ENCODE measurements at regions not wholly inside any gene's neighbourhood (a gene's known extent, or its start where the extent isn't known, plus 50 kb on each side); places are given as distances from the start of the nearest gene placed in this dataset.
"Not testable (repeated sequence)": the region's sequence is repeated elsewhere in the genome, so short reads cannot be mapped to it uniquely, and the experiment has no call there.

DNA sequence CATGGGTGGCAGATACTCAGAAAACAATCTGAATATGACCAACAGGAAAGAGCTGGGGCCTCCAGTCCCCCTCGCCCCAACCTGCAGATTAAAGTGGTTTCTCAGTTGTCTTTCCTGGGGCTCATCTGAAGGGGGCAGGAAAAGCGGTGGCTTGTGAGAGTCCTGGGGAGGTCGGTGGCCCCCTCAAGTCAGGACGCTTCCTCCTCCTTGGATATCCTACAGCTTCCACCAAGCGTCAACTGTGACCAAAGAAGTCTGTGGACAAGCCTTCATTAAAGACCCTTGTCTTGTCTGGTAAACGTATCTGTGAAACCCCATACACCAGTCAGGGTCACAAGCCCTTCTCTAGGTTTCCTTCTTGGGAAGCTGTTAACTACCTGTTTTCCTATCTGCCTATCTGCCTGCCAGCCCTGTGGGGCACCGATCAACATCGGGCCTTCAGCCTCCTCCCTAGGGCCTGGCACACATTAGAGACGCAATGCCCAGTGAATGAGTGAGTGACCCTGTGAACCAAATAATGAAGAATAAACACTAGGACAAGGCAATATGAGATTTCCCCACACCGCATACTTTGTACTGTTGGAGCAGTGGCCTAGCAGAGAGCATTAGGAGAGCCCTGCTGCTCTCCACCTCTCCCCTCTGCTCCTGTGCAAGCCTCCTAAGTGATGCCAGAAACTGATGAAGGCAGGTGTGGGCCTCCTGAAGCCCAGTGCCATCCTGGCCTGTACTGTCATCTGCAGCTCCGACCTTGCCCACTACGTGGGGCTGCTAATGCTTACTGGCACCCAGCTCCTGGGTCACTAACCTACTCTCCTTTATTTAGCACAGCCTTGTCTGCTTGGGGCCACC, 1317.8 kb downstream of the UQCRFS1 start:
- no peak for DNase-seq

DNA sequence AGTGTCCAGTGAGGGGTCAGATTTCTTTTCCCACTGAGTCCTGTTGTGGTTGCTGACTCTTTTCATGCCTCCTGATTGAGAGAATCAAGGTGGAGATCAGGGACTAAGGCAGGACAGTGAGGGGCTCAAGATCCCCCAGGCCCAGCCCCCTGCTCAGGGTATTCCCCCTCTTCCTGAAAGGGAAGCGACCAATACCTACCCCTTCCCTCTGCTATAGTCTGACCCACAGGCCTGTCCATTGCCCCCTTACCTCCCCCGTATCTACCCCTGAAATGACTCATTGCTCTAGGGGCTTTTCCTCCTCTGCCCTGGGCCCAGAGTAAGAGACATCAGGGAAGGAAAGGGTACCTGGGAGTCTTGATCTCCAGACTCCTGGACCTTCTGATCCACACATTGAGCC, 1320.5 kb downstream of the UQCRFS1 start:
- DNase-seq: no peak

DNA sequence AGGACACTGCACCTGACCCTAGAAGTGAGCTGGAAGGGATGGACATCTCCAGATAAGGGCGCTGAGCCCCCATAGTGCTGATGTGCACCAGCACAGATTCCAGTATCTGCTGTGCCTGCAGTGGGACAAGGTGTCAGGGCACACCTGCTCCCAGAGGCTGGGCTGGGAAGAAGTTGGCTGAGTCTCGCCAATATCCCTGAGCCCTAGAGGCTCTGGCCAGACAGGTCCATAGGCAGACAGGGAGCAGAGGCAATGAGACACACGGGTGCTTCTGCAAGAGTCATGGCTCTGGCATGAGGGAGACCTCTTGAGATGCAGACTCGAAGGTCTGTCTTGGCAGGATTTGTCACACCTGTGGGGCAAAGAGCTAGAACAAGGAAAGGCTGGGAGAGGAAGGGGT, 1321.5 kb downstream of the UQCRFS1 start:
- no peak for DNase-seq

DNA sequence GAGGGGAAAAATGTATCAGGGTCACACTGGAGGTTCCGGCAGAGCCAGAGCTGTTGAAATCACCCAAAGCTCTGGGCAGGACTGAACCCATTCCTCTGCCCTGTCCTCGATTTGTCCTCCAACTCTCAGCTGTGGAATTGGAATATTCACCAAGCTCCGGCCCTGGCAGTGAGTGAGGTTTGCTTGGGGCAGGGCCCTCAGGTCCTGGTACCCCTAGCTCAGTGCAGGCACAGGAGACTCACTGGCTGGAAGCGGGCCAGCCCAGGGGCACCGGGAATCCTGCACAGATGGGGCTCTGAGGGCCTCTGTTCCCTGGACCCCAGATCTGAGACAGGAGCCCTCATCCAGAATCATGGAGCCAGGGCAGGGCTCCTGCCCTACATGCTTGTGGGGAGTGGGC, 1322.3 kb downstream of the UQCRFS1 start:
- no peak for DNase-seq

- DNase-seq: no peak
Measured at GRCh38 chr19:27890206-27890605, 1322.7 kb downstream of the UQCRFS1 start.

- DNase-seq: no peak
Measured at GRCh38 chr19:27889156-27889555, 1323.8 kb downstream of the UQCRFS1 start.

GRCh38 chr19:27887946-27888345, 1325.0 kb downstream of the UQCRFS1 start:
- no peak for DNase-seq

GRCh38 chr19:27885359-27885758, 1327.6 kb downstream of the UQCRFS1 start:
- DNase-seq: no peak

DNA sequence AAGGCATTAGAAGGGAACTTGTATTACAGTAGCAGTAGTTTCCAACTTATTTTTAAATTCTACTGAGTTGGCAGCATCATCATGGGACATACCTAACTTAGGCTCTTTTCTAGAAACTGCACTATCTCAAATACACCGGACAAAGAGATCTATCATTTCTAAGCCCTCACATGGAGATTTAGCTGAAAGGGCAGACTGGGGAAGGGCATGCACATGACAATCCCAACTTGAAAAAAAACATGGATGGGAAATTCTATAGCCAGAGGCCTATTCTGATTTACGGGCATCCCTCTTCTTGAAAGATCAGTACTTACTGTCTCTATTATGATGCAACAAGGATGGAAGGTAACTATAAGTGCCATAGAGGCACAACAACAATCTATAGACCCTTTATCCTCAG, 1328.6 kb downstream of the UQCRFS1 start:
- no peak for DNase-seq

GRCh38 chr19:27881213-27881612, 1331.7 kb downstream of the UQCRFS1 start:
- DNase-seq: no peak

DNA sequence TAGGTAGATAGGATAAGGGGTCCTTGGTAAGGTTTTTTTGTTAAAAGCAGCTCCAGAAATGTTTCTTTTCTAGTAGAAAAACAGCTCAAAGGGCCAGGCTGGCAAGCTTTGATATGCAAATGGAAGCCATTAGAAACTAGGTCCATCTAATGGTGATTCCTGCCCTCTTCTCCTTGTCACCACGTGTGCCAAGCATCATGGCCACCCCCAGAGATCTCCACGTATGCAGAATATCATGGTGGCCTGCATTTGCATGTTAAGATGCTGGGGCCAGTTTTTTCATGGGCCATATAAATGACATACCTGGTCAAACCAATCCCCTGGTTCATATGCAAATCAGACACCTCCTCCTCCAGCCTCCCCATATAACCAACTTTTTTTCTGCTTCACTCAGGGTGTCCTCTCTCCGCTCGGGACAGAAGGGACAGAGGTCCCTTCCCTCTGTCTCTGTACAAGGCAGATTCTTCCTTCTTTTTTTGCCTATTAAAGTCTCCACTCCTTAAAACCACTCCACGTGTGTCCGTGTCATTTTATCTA, 1335.9 kb downstream of the UQCRFS1 start:
- DNase-seq: no peak

DNA sequence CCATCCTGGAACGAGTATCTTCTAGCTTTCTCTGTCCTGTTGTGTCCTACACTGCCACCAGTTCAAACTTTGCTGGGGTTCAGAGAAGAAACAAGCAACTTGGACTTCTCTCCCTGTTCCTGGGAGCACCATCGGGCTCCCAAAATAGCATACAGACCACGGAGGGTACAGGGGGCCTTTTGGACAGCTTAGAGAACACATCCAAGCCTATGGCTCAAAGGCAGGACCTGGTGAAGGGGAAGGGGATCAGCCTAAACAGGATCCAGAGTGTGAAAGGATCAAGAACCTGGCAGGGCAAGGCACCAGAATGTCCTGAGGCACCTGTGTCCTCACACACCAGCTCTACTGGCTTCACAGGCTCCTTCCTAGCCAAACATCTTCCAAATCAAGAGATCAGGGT, 1336.5 kb downstream of the UQCRFS1 start:
- DNase-seq: no peak

DNA sequence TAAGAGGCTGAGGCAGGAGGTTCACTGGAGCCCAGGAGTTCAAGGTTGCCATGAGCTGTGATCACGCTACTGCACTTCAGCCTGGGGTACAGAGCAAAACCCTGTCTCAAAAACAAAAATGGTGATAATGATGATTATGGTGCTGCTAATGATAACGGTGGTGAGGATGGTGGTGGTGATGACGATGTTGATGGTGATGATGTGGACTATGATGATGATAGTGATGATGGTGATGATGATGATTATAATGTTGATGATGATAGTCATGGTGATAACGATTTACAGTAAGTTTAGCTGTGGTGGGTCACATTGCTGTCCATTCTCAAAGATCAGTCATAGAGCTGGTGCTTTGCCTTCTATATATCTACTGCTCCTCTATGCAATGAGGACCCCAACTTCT, 1340.6 kb downstream of the UQCRFS1 start:
- DNase-seq: no peak

- no peak for DNase-seq
Measured at GRCh38 chr19:27870293-27870692, 1342.7 kb downstream of the UQCRFS1 start.

GRCh38 chr19:27868007-27868406, 1344.9 kb downstream of the UQCRFS1 start:
- DNase-seq: no peak

DNA sequence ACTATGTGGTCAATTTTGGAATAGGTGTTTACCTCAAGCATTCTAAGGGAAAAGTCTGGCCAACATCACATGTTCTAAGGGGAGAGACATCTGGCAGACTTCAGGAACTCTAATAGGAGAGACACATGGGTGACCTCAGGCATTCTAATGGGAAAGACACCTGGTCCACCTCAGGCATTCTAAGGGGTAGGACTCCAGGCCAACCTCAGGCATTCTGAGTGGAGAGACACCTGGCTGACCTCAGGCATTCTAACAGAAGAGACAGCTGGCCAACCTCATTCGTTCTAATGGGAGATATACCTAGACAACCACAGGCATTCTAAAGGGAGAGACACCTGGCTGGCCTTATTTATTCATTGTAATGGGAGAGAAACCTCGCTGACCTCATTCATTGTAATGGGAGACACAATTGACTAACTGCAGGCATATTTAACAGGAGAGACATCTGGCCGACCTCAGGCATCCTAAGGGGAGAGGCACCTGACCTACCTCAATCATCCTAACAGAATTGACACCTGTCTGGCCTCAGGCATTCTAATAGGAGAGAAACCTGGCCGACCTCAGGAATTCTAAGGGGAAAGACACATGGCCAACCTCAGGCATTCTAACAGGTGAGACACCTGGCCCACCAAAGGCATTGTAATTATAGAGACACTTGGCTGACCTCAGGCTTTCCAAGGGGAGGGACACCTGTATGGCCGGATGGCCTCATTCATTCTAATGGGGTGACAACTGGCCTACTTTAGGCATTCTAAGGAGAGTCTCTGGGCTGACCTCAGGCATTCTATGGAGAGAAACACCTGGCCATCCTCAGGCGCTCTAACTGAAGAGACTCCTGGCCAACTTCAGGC, 1346.8 kb downstream of the UQCRFS1 start:
- no peak for DNase-seq

DNA sequence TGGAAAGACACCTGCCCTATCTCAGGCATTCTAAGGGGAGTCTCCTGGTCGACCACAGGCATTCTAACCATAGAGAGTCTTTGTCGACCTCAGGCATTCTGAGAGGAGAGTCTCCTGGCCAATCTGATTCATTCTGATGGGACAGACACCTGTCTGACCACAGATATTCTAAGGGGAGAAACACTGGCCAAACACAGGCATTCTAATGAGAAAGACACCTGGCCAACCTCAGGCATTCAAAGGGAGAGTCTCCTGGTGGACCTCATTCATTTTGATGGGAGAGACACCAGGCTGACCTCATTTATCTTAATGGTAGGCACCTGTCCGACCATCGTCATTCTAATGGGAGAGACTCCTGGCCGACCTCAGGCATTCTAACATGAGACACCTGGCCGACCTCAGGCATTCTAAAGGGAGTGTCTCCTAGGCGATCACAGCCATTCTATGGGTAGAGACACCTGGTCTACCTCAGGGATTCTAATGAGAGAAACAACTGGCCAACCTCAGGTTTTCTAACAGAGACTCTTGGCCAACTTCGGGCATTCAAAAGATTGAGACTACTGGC, 1351.5 kb downstream of the UQCRFS1 start:
- no peak for DNase-seq

DNA sequence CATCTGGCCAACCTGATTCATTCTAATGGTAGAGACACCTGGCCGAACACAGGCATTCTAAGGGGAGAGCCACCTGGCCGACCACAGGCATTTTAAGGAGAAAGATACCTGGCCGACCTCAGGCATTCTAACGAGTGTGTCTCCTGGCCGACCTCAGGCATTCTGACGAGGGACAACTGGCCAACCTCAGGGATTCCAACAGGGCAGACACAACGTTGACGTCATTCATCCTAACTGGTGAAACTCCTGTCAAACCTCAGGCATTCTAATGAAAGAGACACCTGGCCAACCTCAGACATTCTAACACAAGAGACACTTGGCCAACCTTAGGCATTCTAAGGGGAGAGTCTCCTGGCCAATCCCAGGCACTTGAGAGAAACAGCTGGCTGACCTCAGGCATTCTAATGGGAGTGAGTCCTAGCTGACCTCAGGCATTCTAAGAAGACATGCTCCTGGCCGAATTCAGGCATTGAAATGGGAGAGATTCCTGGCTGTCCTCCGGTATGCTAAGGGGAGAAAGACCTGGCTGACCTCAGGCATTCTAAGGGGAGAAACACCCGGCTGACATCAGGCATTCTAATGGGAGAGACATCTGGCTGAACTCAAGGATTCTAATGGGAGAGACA, 1352.5 kb downstream of the UQCRFS1 start:
- DNase-seq: no peak

DNA sequence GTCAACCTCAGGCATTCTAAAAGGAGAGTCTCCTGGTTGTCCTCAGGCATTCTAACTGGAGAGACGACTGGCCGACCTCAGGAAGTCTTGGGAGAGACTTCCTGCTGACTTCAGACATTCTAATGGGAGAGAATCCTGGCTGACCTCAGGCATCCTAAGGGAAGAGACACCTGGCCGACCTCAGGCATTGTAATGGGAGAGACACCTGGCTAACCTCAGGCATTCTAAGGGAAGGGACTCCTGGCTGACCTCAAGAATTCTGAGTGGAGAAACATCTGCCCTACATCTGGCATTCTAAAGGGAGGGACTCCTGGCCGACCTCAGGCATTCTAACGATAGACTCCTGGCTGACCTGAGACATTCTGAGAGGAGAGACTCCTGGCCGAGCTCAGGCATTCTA, 1353.3 kb downstream of the UQCRFS1 start:
- no peak for DNase-seq

DNA sequence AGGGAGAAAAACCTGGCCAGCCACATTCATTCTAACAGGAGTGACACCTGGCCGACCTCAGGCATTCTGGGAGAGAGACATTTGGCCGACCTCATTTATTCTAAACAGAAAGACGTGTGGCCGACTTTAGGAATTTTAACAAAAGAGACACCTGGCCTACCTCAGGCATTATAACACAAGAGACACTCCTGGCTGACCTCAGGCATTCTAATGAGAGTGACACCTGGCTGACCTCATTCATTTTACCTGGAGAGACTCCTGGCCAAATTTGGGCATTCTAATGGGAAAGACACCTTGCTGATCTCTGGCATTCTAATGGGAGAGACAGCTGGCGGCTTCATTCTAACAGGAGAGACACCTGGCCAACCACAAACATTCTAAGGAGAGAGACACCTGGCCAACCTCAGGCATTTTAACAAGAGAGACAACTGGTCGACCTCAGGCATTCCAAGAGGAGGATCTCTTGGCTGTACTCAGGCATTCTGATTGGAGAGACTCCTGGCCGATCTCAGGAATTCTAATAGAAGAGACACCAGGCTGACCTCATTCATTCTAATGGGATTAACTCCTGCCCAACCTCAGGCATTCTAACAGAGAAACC, 1353.9 kb downstream of the UQCRFS1 start:
- DNase-seq: no peak

DNA sequence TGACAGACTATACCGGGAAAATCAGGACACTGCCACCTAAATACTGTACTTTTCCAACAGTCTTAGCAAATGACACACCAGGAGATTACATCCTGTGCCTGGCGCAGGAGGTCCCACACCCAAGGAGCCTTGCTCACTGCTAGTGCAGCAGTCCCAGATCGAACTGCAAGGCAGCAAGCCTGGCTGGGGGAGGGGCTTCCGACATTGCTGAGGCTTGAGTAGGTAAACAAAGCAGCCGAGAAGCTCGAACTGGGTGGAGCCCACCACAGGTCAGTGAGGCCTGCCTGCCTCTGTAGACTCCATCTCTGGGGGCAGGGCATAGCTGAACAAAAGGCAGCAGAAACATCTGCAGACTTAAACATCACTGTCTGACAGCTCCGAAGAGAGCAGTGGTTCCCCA, 1360.0 kb downstream of the UQCRFS1 start:
- not testable (repeated sequence) for DNase-seq

DNA sequence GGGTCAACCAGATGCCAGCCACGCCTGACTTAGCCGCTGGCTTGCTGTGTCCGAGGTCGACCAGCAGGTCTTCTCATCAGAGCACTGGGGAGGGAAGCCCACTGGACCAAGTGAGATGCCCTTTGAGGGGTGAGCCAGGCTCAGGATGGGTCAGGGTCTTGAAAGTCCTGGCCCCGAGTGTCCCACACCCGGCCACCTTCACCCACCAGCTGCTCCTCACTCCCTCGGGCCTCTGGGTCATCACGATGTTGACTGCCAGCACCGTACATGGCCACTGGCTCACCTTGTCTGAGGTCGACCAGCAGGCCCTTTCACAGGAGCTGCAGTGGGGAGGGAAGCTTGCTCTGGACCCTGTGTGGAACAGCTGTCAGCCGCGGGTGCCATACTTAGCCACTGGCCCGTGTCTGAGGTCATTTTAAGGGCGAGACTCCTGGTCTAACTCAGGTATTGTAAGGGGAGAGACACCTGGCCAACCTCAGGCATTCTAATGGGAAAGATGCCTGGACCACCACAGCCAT, 1361.3 kb downstream of the UQCRFS1 start:
- no peak for DNase-seq
